Renal cortex interstitium (tissue), 11 donors: ENCODE measurements at regions not wholly inside any gene's neighbourhood (a gene's known extent, or its start where the extent isn't known, plus 50 kb on each side); places are given as distances from the start of the nearest gene placed in this dataset.

Experiments
- DNase-seq, 11 donors: peaks; one replicate each; pipeline ENCODE4 v3.0.0-alpha.2; 2013; ENCODE audit warnings: low read depth in 9 of 11, low spot score in 4 of 11; ENCODE audit errors: extremely low read depth in 1 of 11

- no peak for DNase-seq
Observed at GRCh38 chr10:65675236-65675635, 1250.6 kb upstream of the LRRTM3 start.

GRCh38 chr10:65684896-65685295, 1240.9 kb upstream of the LRRTM3 start:
- DNase-seq = no peak

GRCh38 chr10:65701168-65701776, 1224.6 kb upstream of the LRRTM3 start:
- no peak for DNase-seq

GRCh38 chr10:65708057-65708456, 1217.8 kb upstream of the LRRTM3 start:
- DNase-seq = no peak

GRCh38 chr10:65710306-65710705, 1215.5 kb upstream of the LRRTM3 start:
- DNase-seq = no peak

- no peak for DNase-seq
Observed at GRCh38 chr10:65719790-65720189, 1206.0 kb upstream of the LRRTM3 start.

GRCh38 chr10:65720901-65721300, 1204.9 kb upstream of the LRRTM3 start:
- DNase-seq = no peak

GRCh38 chr10:65723525-65723924, 1202.3 kb upstream of the LRRTM3 start:
- no peak for DNase-seq

- DNase-seq = no peak
Observed at GRCh38 chr10:65735382-65735781, 1190.5 kb upstream of the LRRTM3 start.

GRCh38 chr10:65742906-65743305, 1182.9 kb upstream of the LRRTM3 start:
- no peak for DNase-seq

GRCh38 chr10:65751218-65751617, 1174.6 kb upstream of the LRRTM3 start:
- DNase-seq = no peak

- DNase-seq = no peak
Observed at GRCh38 chr10:65751896-65752295, 1173.9 kb upstream of the LRRTM3 start.

- no peak for DNase-seq
Observed at GRCh38 chr10:65753532-65753931, 1172.3 kb upstream of the LRRTM3 start.

GRCh38 chr10:65754112-65754511, 1171.7 kb upstream of the LRRTM3 start:
- DNase-seq = no peak

- no peak for DNase-seq
Observed at GRCh38 chr10:65762311-65762710, 1163.5 kb upstream of the LRRTM3 start.

GRCh38 chr10:65765006-65765541, 1160.8 kb upstream of the LRRTM3 start:
- DNase-seq = no peak

GRCh38 chr10:65769828-65770227, 1156.0 kb upstream of the LRRTM3 start:
- peak in 1 of 11 donors; percentile 1 for DNase-seq

GRCh38 chr10:65778753-65779152, 1147.1 kb upstream of the LRRTM3 start:
- DNase-seq = no peak

- DNase-seq = no peak
Observed at GRCh38 chr10:65779985-65780384, 1145.9 kb upstream of the LRRTM3 start.

GRCh38 chr10:65786279-65786678, 1139.6 kb upstream of the LRRTM3 start:
- DNase-seq = no peak

- DNase-seq = no peak
Observed at GRCh38 chr10:65787571-65787970, 1138.3 kb upstream of the LRRTM3 start.
